ENCODE measurements at regions not wholly inside any gene's neighbourhood (a gene's known extent, or its start where the extent isn't known, plus 50 kb on each side); places are given as distances from the start of the nearest gene placed in this dataset.

DNA sequence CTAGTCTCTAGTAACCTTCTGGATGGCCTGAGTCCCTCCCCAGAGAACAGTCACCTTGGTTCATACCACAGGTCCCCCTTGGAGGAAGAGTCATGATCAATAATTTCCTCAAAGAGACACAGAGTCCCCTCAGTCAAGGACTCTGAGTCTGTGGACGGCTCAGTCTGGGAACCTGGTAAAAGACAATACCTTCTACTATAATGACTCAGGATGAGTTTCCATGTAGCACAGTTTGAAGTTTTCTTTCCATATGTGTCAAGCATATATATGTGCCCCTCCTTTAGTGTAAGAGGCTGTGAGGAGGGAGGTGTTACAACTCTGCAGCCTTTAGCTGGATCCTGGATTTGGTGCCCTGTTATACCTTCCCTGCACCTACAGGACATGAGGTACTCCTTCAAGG, 54.4 kb upstream of the TSKU start:
- TF ChIP-seq, protein P1, sequence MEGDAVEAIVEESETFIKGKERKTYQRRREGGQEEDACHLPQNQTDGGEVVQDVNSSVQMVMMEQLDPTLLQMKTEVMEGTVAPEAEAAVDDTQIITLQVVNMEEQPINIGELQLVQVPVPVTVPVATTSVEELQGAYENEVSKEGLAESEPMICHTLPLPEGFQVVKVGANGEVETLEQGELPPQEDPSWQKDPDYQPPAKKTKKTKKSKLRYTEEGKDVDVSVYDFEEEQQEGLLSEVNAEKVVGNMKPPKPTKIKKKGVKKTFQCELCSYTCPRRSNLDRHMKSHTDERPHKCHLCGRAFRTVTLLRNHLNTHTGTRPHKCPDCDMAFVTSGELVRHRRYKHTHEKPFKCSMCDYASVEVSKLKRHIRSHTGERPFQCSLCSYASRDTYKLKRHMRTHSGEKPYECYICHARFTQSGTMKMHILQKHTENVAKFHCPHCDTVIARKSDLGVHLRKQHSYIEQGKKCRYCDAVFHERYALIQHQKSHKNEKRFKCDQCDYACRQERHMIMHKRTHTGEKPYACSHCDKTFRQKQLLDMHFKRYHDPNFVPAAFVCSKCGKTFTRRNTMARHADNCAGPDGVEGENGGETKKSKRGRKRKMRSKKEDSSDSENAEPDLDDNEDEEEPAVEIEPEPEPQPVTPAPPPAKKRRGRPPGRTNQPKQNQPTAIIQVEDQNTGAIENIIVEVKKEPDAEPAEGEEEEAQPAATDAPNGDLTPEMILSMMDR (conservative IDR thresholded peaks at IDR 0.05; ENCODE audit: low read length), result no peak
- no peak for TF ChIP-seq EZH2phosphoT487 (IDR thresholded peaks at IDR 0.05; ENCODE audit: borderline replicate concordance)

Data from Loucy (cell line).